ENCODE measurements at regions not wholly inside any gene's neighbourhood (a gene's known extent, or its start where the extent isn't known, plus 50 kb on each side); places are given as distances from the start of the nearest gene placed in this dataset.

- no peak overlapping the region for H3K18ac ChIP-seq (ENCODE audit: insufficient read length, low read depth, low read length)
- no peak overlapping the region for H3K56ac ChIP-seq (ENCODE audit: insufficient read length, low read depth, low read length)
- H2BK120ac ChIP-seq (ENCODE audit: low read depth, low read length, poor library complexity, severe bottlenecking): no peak overlapping the region
- no peak overlapping the region for H3K27ac ChIP-seq (ENCODE audit: insufficient read length, low read depth, low read length)
- peaks cover 14 to 20% of the 10 kb centered on the region in 2 experiments for H3K4me1 Mint-ChIP-seq
- no peaks in the 10 kb centered on the region for H3K23me2 ChIP-seq (ENCODE audit: insufficient read length, low read depth, low read length, poor library complexity, severe bottlenecking)
- no peak overlapping the region for H2BK12ac ChIP-seq (ENCODE audit: insufficient read length, low read depth, low read length)
- H3K36me3 Mint-ChIP-seq (ENCODE audit: insufficient read depth in 1 of 3, low read depth in 3 of 3): peaks cover 3 to 6% (median 5%) of the 10 kb centered on the region in 3 experiments; a peak in 5 of 7 replicates
- TF ChIP-seq CTCF (conservative IDR thresholded peaks at IDR 0.05): no peak
- H3K9ac ChIP-seq (ENCODE audit: extremely low read depth, insufficient read length, low read length): no peak overlapping the region
- H3K27me3 Mint-ChIP-seq (ENCODE audit: low read depth): no peaks in the 10 kb centered on the region; the same call in 1 of the 2 replicates
- H4K20me1 ChIP-seq (ENCODE audit: control insufficient read depth, insufficient read depth, insufficient read length): no peaks in the 10 kb centered on the region
- no peak overlapping the region for H2AFZ ChIP-seq (ENCODE audit: low read length)
- H3K27ac Mint-ChIP-seq: peak overlapping the region in 1 of 3 experiments; percentile 42; a peak in 1 of 7 replicates
- no peak overlapping the region for H4K91ac ChIP-seq (ENCODE audit: insufficient read length, low read depth, low read length)
- H3K4me2 ChIP-seq (ENCODE audit: insufficient read depth, insufficient read length, low read length): no peak overlapping the region
- no peaks in the 10 kb centered on the region for H3K79me1 ChIP-seq (ENCODE audit: insufficient read depth, low read depth, low read length, poor library complexity, severe bottlenecking)
- no peaks in the 10 kb centered on the region for H3K9me3 ChIP-seq (ENCODE audit: control insufficient read depth, low read depth, low read length)
- no peaks in the 10 kb centered on the region for H3K27me3 ChIP-seq (ENCODE audit: insufficient read depth, low read length)
- no peak overlapping the region for H2BK20ac ChIP-seq (ENCODE audit: low read depth, low read length, poor library complexity, severe bottlenecking)
- H2BK15ac ChIP-seq (ENCODE audit: low read depth, low read length): no peak overlapping the region
- no peak overlapping the region for H2BK5ac ChIP-seq (ENCODE audit: insufficient read length, low read length)
- H3K4ac ChIP-seq (ENCODE audit: low read depth, low read length): no peak overlapping the region
- H3K23ac ChIP-seq (ENCODE audit: insufficient read length, low read depth, low read length): no peak overlapping the region
- no peak overlapping the region for H4K5ac ChIP-seq (ENCODE audit: insufficient read length, low read depth, low read length)
- no CpG with 5 or more reads among the region's 6 CpGs for WGBS (ENCODE audit: extremely low coverage, insufficient read length, low lambda C conversion rate)
- DNase-seq: no peak
- no peak overlapping the region for H3K4me3 Mint-ChIP-seq
- H2AK5ac ChIP-seq (ENCODE audit: insufficient read length, low read length): no peak overlapping the region
- H3K14ac ChIP-seq (ENCODE audit: insufficient read depth, low read length): no peak overlapping the region
- H3K9me3 Mint-ChIP-seq: peaks cover 4 to 6% of the 10 kb centered on the region in 2 experiments; a peak in 3 of 5 replicates
- H4K8ac ChIP-seq (replicated peaks; ENCODE audit: insufficient read length, low read depth, low read length): no peak overlapping the region
- no peaks in the 10 kb centered on the region for H3K79me2 ChIP-seq (ENCODE audit: insufficient read depth, low read length)
- no peaks in the 10 kb centered on the region for H3K4me1 ChIP-seq (ENCODE audit: insufficient read depth, low read length)
- no peak overlapping the region for H3T11ph ChIP-seq (ENCODE audit: low read length)
Observed at GRCh38 chr3:163924600-163924999, 1153.7 kb downstream of the SI start.
